AG09319 (cell line): ENCODE measurements at regions not wholly inside any gene's neighbourhood (a gene's known extent, or its start where the extent isn't known, plus 50 kb on each side); places are given as distances from the start of the nearest gene placed in this dataset.

ENCODE experiments used
- DNase-seq: peaks from one replicate; pipeline ENCODE4 v3.0.0-alpha.2; 2010; ENCODE audit warnings: low read depth; ENCODE audit errors: extremely low read depth
- TF ChIP-seq, protein P1 (sequence below): IDR thresholded peaks from 2 replicates; pipeline ENCODE4 v1.5.1; 2011; ENCODE audit warnings: low read depth, mild to moderate bottlenecking, inconsistent platforms, low read length, moderate library complexity

DNA sequence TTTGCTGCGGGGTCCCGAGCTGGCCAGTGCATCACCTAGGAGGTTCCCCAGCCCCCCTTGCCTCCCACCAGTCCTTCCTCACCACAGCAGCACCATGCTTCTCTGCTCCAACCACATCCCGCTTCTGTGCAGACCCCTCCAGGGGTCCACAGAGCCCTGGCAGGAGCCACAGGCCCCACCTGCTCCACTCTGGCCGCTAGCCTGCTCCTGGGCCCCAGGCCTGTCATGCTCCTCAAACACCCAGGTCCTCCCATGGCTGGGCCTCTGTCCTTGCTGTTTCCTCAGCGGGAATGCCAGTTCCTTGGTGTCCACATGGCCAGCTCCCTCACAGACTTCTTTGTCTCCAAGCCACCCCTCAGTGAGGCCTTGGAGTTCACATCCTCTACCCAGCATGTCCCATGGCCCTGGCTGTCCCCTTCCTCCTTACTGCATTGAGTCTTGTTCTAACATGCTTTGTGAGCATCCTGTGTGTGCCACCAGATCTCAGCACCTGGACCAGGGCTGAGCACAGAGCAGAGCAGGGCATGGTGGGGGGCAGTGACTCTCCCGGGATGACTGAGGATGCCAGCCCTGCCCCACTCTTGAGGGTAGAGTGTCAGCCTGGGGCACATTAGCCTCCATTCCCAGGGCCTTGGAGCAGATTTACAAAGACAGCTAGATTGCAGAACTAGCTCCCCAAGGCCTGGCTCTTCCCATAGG lies 201.0 kb upstream of the HS6ST1 start:
- TF ChIP-seq, protein P1, sequence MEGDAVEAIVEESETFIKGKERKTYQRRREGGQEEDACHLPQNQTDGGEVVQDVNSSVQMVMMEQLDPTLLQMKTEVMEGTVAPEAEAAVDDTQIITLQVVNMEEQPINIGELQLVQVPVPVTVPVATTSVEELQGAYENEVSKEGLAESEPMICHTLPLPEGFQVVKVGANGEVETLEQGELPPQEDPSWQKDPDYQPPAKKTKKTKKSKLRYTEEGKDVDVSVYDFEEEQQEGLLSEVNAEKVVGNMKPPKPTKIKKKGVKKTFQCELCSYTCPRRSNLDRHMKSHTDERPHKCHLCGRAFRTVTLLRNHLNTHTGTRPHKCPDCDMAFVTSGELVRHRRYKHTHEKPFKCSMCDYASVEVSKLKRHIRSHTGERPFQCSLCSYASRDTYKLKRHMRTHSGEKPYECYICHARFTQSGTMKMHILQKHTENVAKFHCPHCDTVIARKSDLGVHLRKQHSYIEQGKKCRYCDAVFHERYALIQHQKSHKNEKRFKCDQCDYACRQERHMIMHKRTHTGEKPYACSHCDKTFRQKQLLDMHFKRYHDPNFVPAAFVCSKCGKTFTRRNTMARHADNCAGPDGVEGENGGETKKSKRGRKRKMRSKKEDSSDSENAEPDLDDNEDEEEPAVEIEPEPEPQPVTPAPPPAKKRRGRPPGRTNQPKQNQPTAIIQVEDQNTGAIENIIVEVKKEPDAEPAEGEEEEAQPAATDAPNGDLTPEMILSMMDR = no peak
- no peak for DNase-seq

DNA sequence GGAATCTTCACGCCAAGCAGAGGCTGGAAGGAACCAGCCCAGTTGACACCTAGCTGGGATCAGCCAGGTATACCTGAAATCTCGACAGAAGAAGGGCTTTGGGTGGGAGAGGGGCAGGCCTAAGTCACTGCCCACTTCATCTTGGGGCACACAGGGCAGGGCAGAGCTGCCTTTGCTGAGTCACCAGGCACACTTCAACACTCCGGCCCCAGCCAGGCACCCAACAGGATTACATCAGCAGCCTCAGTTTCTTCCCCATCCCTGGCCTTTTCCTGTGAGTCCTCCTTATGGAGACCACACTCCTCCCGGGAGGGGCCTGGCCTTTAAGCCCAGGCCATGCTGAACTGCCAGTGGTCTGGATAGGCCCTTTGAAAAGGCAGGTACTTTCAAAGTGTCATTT lies 201.7 kb upstream of the HS6ST1 start:
- no peak for DNase-seq

DNA sequence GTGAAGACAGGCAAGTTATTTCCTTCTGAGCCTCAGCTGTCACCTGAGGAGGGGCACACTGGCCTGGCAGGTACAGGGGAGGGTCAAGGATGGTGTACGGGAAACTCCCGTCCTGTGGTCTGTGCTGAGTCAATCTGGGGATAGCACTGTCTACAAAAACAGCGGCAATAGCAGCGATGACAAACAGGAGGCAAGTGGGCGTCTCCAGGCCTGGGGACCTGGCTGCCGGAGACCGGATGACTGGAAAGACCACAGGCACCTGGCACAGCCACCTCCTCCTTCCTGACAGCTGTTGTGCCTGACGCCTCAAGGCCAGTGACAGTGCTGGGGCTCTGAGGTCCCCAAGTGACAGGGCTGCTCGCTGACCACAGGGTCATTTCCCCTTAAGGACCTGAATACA lies 202.1 kb upstream of the HS6ST1 start:
- TF ChIP-seq, protein P1 = no peak
- DNase-seq = no peak

More for the DNA sequence above, 201.7 kb upstream of the HS6ST1 start:
- TF ChIP-seq, protein P1 = no peak

DNA sequence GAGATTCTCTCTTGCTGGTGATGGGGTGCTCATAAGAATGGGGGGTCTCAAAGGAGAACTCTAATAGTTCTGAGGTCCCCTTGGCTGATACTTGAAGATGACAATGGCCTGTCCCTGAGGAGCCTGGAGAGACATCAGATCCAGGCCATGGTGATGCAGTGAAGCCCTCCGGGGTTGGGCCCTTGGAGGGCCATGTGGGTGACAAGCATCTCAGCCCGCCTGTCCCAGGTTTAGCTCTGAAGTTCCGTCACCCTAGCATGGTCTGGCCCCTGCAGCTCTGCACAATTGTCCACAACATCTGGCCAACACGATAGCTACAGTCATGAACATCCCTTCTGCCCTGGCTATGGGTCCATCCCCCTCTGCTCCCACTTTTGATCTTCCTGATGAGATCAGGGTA lies 202.8 kb upstream of the HS6ST1 start:
- TF ChIP-seq, protein P1 = no peak
- DNase-seq = no peak

DNA sequence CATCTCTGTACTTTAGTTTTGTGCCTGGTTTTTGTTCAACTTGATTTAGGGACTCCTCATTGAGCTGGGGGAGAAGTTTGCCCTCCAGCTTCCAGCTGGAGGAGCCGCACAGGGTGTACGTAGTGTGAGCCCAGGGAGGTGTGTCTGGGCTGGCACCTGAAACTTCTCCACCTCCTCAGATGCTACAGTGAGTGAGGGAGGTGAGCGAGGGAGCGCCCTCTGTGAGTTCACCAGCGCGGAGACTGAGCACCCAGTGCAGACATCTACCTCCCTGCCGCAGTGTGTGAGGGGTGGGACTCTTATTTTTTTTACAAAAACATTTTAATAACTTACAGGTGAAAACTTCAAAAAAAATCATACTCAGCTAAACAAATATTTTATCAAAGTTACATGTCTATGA lies 204.2 kb upstream of the HS6ST1 start:
- TF ChIP-seq, protein P1 = no peak
- no peak for DNase-seq

DNA sequence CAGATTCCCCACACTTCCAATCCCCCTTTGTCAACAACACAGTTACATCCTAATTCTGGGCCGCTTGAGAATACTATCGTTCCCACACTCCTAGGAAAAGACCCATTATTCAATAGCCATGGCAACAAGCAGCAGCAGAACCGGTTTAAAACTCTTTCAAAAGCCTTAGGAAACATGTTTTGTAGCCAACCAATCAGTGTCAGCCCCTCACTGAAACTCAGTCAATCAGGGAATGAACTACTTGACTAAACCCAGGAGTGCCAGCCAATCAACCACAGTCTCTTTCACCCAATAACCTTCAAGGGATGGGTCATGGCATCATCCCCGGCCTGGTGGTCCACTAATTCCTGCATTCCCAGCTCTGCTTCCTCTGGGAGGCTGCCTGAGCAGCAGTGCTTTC lies 204.8 kb upstream of the HS6ST1 start:
- no peak for DNase-seq
- TF ChIP-seq, protein P1 = no peak

DNA sequence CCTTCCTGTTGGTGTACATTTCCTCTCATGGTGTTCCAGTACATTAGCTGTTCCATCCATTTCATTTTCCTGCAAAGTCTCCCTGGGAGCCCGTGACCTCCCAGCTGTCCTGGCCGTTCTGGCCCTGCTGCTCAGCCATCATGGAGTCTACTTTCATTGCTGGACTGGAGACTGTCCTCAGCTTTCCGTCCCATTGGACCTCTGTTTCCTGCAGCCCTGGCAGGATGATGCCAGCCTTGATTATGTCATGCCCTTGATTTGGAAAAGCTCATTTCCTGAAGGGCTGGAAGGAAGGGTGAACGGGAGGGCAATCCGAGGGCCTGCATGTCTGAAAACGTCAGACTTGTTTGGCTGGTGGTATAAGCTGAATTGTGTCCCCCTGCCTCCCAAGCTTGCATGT lies 205.5 kb upstream of the HS6ST1 start:
- no peak for DNase-seq
- TF ChIP-seq, protein P1 = no peak
